ENCODE measurements at regions not wholly inside any gene's neighbourhood (a gene's known extent, or its start where the extent isn't known, plus 50 kb on each side); places are given as distances from the start of the nearest gene placed in this dataset.

- no peak for FAIRE-seq
- in situ Hi-C loops (cut with HindIII; ENCODE audit: extremely low pct_ligation_motif_present, low pct_unique_long_range_greater_than_20kb) (no loop called here), intact Hi-C loops (cut with micrococcal nuclease; ENCODE audit: unreplicated experiment) (no loop called here)
- no peaks in the 10 kb centered on the region for H3K27me3 ChIP-seq (ENCODE audit: control insufficient read depth in 1 of 2, insufficient read depth in 2 of 2, low read length in 2 of 2)
- H3K4me2 ChIP-seq (ENCODE audit: low read depth, low read length): no peak overlapping the region
- no peaks in the 10 kb centered on the region for H3K79me2 ChIP-seq (ENCODE audit: insufficient read depth, low read length)
- H3K9me3 ChIP-seq (ENCODE audit: low read length): no peaks in the 10 kb centered on the region
- CTCF ChIA-PET (ENCODE audit: low intra/inter-chr PET ratio, low total read pairs): no interaction called here
- no TSS peak for BruUV-seq (replicated peaks)
- H4K20me1 ChIP-seq (ENCODE audit: insufficient read depth, low read length): no peaks in the 10 kb centered on the region
- H3K27ac ChIP-seq (ENCODE audit: extremely low read length, insufficient read depth, low read length): no peak overlapping the region
- DNase-seq (ENCODE audit: low spot score): no peak
- H3K9ac ChIP-seq (ENCODE audit: insufficient read depth, low read depth, low read length): no peak overlapping the region
- H3K4me3 ChIP-seq (replicated peaks in 1 of 3; ENCODE audit: insufficient read depth in 1 of 3, low read depth in 2 of 3, low read length in 3 of 3): no peak overlapping the region
- no peaks in the 10 kb centered on the region for H3K4me1 ChIP-seq (ENCODE audit: insufficient read depth, low read length)
- H2AFZ ChIP-seq (ENCODE audit: low read length): no peak overlapping the region
- WGBS (ENCODE audit: low lambda C conversion rate): 37% methylated on average over 6 of the region's 6 CpGs
- H3K36me3 ChIP-seq (replicated peaks in 1 of 2; ENCODE audit: control insufficient read depth in 1 of 2, insufficient read depth in 2 of 2, low read length in 2 of 2): no peaks in the 10 kb centered on the region
- POLR2A ChIA-PET: no interaction called here
- no peak for ATAC-seq
- TF ChIP-seq ZSCAN30 (CRISPR knock-in tag; IDR thresholded peaks at IDR 0.05): no peak
- TF ChIP-seq ZNF646 (CRISPR knock-in tag; IDR thresholded peaks at IDR 0.05): no peak
- TF ChIP-seq ZNF280B (CRISPR knock-in tag; IDR thresholded peaks at IDR 0.05; ENCODE audit: borderline replicate concordance): no peak
- TF ChIP-seq ZNF577 (CRISPR knock-in tag; IDR thresholded peaks at IDR 0.05; ENCODE audit: borderline replicate concordance, low read depth): no peak
- TF ChIP-seq, protein P1, sequence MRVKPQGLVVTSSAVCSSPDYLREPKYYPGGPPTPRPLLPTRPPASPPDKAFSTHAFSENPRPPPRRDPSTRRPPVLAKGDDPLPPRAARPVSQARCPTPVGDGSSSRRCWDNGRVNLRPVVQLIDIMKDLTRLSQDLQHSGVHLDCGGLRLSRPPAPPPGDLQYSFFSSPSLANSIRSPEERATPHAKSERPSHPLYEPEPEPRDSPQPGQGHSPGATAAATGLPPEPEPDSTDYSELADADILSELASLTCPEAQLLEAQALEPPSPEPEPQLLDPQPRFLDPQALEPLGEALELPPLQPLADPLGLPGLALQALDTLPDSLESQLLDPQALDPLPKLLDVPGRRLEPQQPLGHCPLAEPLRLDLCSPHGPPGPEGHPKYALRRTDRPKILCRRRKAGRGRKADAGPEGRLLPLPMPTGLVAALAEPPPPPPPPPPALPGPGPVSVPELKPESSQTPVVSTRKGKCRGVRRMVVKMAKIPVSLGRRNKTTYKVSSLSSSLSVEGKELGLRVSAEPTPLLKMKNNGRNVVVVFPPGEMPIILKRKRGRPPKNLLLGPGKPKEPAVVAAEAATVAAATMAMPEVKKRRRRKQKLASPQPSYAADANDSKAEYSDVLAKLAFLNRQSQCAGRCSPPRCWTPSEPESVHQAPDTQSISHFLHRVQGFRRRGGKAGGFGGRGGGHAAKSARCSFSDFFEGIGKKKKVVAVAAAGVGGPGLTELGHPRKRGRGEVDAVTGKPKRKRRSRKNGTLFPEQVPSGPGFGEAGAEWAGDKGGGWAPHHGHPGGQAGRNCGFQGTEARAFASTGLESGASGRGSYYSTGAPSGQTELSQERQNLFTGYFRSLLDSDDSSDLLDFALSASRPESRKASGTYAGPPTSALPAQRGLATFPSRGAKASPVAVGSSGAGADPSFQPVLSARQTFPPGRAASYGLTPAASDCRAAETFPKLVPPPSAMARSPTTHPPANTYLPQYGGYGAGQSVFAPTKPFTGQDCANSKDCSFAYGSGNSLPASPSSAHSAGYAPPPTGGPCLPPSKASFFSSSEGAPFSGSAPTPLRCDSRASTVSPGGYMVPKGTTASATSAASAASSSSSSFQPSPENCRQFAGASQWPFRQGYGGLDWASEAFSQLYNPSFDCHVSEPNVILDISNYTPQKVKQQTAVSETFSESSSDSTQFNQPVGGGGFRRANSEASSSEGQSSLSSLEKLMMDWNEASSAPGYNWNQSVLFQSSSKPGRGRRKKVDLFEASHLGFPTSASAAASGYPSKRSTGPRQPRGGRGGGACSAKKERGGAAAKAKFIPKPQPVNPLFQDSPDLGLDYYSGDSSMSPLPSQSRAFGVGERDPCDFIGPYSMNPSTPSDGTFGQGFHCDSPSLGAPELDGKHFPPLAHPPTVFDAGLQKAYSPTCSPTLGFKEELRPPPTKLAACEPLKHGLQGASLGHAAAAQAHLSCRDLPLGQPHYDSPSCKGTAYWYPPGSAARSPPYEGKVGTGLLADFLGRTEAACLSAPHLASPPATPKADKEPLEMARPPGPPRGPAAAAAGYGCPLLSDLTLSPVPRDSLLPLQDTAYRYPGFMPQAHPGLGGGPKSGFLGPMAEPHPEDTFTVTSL (CRISPR knock-in tag; IDR thresholded peaks at IDR 0.05; ENCODE audit: borderline replicate concordance): no peak
- TF ChIP-seq, protein P2, sequence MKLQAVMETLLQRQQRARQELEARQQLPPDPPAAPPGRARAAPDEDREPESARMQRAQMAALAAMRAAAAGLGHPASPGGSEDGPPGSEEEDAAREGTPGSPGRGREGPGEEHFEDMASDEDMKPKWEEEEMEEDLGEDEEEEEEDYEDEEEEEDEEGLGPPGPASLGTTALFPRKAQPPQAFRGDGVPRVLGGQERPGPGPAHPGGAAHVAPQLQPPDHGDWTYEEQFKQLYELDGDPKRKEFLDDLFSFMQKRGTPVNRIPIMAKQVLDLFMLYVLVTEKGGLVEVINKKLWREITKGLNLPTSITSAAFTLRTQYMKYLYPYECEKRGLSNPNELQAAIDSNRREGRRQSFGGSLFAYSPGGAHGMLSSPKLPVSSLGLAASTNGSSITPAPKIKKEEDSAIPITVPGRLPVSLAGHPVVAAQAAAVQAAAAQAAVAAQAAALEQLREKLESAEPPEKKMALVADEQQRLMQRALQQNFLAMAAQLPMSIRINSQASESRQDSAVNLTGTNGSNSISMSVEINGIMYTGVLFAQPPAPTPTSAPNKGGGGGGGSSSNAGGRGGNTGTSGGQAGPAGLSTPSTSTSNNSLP (IDR thresholded peaks at IDR 0.05; ENCODE audit: low read depth, low read length): no peak
- no peak for TF ChIP-seq KLF15 (CRISPR knock-in tag; IDR thresholded peaks at IDR 0.05; ENCODE audit: borderline replicate concordance)
These were observed 55.9 kb upstream of the PSMF1 start for GRCh38 chr20:1062334-1063010.

Data from HepG2 (cell line).